EH (cell line): ENCODE measurements at regions not wholly inside any gene's neighbourhood (a gene's known extent, or its start where the extent isn't known, plus 50 kb on each side); places are given as distances from the start of the nearest gene placed in this dataset.

ENCODE experiments used
- DNase-seq: peaks from one replicate; pipeline ENCODE4 v3.0.0-alpha.2; 2015; ENCODE audit warnings: low read depth

- DNase-seq, result no peak
Measured at GRCh38 chr12:124726596-124727263, 136.9 kb downstream of the SCARB1 start.

DNA sequence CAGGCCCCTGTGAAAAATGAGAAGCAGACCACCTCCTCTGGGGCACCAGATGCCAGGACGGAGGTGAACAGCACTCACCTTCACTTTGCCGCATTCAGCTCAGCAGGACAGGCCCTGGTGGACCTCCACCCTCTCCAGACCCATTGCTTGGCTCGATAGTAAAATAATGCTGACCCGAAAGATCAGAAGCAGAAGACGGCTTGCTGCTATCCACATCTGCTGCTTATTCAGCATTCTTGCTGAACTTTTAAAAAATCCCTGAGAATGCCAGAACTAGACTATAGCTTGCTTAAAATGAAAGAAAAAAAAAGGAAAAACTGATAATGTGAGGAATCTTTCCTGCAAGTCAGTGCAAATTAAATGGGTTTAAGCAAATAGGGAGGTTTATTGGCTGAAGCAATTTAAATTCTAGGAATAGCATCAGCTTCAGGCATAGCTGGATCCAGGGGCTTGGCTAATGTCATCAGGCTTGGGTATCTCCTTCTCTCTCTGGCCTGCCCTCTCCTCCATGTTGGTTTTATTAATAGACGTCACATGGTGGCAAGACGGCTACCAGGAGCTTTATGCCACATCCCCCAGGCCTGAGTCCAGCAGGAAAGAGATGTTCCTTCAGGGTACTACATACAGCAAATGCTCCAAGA, 137.9 kb downstream of the SCARB1 start:
- DNase-seq, result no peak

GRCh38 chr12:124725099-124725498, 138.6 kb downstream of the SCARB1 start:
- DNase-seq, result no peak

DNA sequence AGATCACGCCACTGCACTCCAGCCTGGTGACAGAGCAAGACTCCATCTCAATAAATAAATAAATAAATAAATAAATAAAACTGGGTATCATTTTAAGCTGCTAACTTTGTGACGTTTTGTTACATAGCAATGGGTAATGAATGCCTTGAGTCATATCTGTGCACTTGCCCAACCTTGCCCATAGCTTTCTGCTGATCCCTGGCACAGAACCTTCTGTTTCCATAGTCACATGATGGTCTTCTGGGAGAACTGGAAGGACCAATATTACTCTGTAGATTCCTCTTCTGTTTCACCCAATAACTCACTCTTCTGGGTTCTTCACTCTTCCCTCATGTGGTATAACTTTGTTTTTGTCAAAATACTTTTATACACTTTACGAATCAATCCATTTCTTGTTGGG, 140.8 kb downstream of the SCARB1 start:
- DNase-seq, result no peak

- DNase-seq, result no peak
Measured at GRCh38 chr12:124721501-124722162, 142.0 kb downstream of the SCARB1 start.

- DNase-seq, result peak; percentile 87
Measured at GRCh38 chr12:124720681-124721500, 142.8 kb downstream of the SCARB1 start.

DNA sequence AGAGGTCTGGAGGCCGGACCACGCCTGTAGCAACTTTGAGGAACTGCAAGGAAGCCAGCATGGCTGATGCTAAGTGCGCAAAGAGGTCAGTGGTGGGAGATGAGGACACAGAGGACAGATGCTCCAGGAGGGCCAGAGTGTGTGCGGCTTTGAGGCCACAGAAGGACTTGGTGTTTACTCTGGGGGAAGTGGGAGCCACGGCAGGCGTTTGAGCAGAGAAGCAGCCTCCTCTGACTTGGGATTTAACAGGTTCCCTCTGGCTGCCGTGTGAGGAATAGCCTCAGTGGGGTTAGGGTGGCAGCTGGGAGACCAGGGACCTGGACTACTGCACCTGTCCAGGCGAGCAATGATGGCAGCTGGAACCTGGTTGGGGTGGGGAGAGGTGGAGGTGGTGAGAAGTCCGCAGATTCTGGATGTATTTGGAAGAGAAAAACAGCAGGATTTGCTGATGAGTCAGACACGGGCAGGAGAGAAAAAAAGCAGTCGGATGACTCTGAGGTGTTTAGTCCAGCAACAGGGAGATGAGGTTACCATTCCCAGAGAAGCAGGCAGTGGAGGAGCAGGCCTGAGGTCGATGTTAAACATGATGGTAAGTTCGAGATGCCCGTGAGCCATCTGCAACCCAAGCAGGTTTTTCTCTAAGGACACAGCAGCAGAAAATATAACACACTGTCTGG, 143.5 kb downstream of the SCARB1 start:
- DNase-seq, result peak; percentile 83

GRCh38 chr12:124719231-124719630, 144.4 kb downstream of the SCARB1 start:
- no peak for DNase-seq

DNA sequence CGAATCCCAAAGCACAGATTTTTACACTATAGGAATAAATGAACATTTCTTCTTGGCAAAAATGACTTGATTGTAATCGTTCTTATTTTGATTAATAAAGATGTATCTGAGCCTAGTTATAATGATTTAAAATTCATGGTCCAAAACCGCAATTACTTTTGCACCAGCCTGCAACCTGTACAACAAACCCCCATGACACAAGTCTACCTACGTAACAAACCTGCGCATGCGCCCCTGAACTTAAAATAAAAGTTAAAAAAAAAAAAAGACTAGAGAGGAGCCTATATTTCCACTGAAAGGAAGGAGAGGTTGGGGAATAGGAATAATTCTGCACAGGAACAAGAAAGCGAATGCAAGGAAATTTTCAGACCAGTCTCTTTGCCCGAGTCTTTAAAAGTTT, 145.2 kb downstream of the SCARB1 start:
- no peak for DNase-seq

GRCh38 chr12:124718036-124718435, 145.6 kb downstream of the SCARB1 start:
- DNase-seq, result no peak

DNA sequence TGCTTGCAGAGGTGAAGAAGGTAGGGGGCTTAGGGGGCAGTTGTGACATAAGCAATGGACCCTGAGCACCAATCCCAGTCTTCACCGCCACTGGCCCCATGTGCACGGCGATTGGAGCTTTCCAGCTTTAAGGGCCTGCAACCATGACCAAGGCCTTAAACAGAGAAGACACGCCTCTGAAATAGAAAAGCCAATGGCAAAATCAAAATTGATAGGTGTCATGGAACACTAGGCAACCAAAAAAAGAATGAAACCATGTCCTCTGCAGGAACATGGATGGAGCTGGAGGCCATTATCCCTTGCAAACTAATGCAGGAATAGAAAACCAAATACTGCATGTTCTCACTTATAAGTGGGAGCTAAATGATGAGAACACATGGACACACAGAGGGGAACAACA, 146.3 kb downstream of the SCARB1 start:
- no peak for DNase-seq

GRCh38 chr12:124716208-124717130, 147.2 kb downstream of the SCARB1 start:
- no peak for DNase-seq

DNA sequence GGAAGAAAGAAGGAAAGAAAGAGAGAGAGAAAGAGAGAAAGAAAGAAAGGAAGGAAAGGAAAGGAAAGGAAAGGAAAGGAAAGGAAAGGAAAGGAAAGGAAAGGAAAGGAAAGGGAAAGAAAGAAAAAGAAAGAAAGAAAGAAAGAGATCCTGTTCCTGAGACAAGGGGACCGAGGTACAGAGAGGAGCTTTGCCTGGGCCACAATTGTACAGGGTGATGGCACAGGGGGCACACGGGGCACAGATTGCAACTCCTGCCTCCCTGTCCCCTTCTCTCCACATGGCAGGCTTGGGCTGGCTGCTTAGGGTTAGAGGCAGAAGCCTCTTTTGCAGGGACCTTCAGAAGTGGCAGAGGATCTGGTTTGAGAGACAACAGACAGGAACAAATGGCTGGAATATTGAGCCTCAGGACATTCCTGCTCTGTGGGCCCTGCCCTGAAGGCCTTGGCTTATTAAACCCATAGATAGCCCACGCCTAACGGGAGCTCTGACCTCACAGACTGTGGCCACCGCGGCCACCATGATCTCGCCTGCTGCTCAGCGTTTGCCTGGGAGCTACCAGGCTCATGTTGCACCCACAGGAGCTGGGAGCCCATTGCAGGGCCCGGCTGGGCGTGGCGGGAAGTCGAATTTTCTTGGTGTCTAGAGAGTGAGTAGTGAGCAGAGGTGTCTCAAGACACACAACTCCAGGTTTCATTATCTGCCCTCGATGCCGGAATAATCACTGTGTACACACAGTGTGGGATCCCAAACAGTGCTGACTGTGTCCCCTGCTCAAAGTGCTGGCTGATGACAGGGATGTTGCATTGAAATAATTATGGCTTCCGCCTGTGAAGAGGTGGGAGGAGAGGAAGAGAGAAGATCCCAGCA, 147.9 kb upstream of the NCOR2 start:
- DNase-seq, result peak; percentile 60

GRCh38 chr12:124713436-124714082, 146.1 kb upstream of the NCOR2 start:
- peak; percentile 85 for DNase-seq

- no peak for DNase-seq
Measured at GRCh38 chr12:124713041-124713435, 145.6 kb upstream of the NCOR2 start.

GRCh38 chr12:124711344-124711743, 143.9 kb upstream of the NCOR2 start:
- DNase-seq, result no peak

- DNase-seq, result peak; percentile 95
Measured at GRCh38 chr12:124709722-124710687, 142.6 kb upstream of the NCOR2 start.

- no peak for DNase-seq
Measured at GRCh38 chr12:124707316-124707715, 139.9 kb upstream of the NCOR2 start.
